VCaP (cell line): ENCODE measurements at regions not wholly inside any gene's neighbourhood (a gene's known extent, or its start where the extent isn't known, plus 50 kb on each side); places are given as distances from the start of the nearest gene placed in this dataset.
"Not testable (repeated sequence)": the region's sequence is repeated elsewhere in the genome, so short reads cannot be mapped to it uniquely, and the experiment has no call there.

Source experiments
- H3K27ac ChIP-seq: fragments of 450-650 bp; 2 replicates; pipeline ENCODE4 v1.5.1; 2017
- CTCF ChIP-seq: fragments of 450-650 bp; conservative IDR thresholded peaks from 2 replicates; pipeline ENCODE4 v1.5.1; 2017; ENCODE audit warnings: mild to moderate bottlenecking, moderate library complexity

- no peak for TF ChIP-seq CTCF
- no peak overlapping the region for H3K27ac ChIP-seq
These were observed 480.7 kb downstream of the CD83 start for GRCh38 chr6:14598017-14598864.

- not testable (repeated sequence) for H3K27ac ChIP-seq
These were observed 482.7 kb downstream of the CD83 start for GRCh38 chr6:14600306-14600705.

GRCh38 chr6:14601490-14601889 is 483.9 kb downstream of the CD83 start:
- H3K27ac ChIP-seq = no peak overlapping the region
- no peak for TF ChIP-seq CTCF

GRCh38 chr6:14606353-14606752 is 488.8 kb downstream of the CD83 start:
- H3K27ac ChIP-seq = no peak overlapping the region
- no peak for TF ChIP-seq CTCF

GRCh38 chr6:14610141-14610540 is 492.6 kb downstream of the CD83 start:
- no peak overlapping the region for H3K27ac ChIP-seq
- no peak for TF ChIP-seq CTCF

- H3K27ac ChIP-seq = no peak overlapping the region
- TF ChIP-seq CTCF = no peak
These were observed 494.7 kb downstream of the CD83 start for GRCh38 chr6:14612016-14612980.

- no peak for TF ChIP-seq CTCF
- no peak overlapping the region for H3K27ac ChIP-seq
These were observed 497.1 kb downstream of the CD83 start for GRCh38 chr6:14614631-14615030.
